GM10266 (cell line): ENCODE measurements at regions not wholly inside any gene's neighbourhood (a gene's known extent, or its start where the extent isn't known, plus 50 kb on each side); places are given as distances from the start of the nearest gene placed in this dataset.

Experiments
- DNase-seq: peaks from one replicate; pipeline ENCODE4 v3.0.0; 2012; ENCODE audit errors: extremely low spot score
- TF ChIP-seq, protein P1 (sequence below): IDR thresholded peaks from 2 replicates; pipeline ENCODE4 v1.5.1; 2012; ENCODE audit warnings: mild to moderate bottlenecking, low read depth; ENCODE audit not compliant: control insufficient read depth, insufficient read depth; ENCODE audit errors: missing control alignments

GRCh38 chr2:163462993-163463392 is 272.8 kb downstream of the FIGN start:
- DNase-seq = no peak

GRCh38 chr2:163459986-163460385 is 275.8 kb downstream of the FIGN start:
- TF ChIP-seq, protein P1, sequence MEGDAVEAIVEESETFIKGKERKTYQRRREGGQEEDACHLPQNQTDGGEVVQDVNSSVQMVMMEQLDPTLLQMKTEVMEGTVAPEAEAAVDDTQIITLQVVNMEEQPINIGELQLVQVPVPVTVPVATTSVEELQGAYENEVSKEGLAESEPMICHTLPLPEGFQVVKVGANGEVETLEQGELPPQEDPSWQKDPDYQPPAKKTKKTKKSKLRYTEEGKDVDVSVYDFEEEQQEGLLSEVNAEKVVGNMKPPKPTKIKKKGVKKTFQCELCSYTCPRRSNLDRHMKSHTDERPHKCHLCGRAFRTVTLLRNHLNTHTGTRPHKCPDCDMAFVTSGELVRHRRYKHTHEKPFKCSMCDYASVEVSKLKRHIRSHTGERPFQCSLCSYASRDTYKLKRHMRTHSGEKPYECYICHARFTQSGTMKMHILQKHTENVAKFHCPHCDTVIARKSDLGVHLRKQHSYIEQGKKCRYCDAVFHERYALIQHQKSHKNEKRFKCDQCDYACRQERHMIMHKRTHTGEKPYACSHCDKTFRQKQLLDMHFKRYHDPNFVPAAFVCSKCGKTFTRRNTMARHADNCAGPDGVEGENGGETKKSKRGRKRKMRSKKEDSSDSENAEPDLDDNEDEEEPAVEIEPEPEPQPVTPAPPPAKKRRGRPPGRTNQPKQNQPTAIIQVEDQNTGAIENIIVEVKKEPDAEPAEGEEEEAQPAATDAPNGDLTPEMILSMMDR = no peak
- no peak for DNase-seq

More at GRCh38 chr2:163462993-163463392, 272.8 kb downstream of the FIGN start:
- TF ChIP-seq, protein P1 = no peak

GRCh38 chr2:163456953-163457743 is 278.7 kb downstream of the FIGN start:
- TF ChIP-seq, protein P1 = no peak
- no peak for DNase-seq

- TF ChIP-seq, protein P1 = no peak
- no peak for DNase-seq
These were observed 280.0 kb downstream of the FIGN start for GRCh38 chr2:163455815-163456214.

DNA sequence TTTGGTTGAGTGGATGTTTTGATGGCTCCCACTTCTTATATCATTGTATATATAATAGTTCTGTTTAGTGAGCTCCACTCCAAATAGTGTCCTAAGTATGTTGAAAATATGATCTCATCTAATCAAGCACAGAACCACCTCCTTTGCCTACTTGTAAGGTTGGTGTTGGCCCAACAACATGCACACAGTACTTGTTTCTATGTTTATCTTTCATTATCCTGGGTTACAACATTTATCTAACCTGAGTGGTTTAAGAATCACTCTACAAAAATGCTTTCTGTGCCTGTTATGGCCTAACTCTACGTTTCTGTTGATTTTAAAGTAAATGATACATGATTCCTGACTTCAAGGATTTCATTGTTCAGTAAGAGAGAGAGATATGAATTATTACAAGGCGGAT is 281.9 kb downstream of the FIGN start:
- no peak for DNase-seq
- TF ChIP-seq, protein P1 = no peak

DNA sequence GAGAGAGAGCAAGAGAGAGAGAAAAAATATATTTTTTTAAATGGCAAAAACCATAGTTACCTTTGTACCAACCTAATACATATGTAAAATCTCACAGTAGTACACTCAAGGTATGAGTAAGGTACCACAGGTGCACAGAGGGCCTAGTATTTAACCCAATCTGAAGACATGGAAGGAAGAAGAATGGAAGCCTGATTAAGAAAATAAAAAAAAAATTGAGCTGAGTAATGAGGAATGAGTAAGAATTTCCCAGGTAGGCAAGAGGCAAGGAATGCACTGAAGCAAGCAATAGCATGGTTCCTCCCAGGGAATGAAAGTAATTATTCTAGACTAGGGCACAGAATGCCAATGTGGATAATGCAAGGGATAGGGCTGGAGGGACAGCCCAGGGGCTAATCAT is 294.2 kb downstream of the FIGN start:
- DNase-seq = no peak
- TF ChIP-seq, protein P1 = no peak

DNA sequence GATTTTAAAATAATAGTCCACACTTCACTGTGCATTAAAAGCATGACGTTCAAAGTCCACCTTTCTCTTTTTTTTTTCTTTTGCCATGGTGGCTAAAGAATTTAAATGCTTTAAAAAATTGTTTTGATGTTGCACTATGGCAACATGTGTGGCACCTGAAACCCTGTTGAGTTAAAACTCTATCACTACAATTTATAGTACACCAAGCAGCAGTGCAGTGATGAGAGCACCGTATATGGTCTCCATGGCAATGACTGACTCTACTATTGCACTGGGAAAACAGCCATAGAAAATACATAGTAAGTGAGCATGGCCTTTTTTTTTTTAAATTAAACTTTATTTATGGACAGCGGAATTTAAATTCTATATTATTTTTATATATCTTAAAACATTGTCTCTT is 298.8 kb downstream of the FIGN start:
- no peak for DNase-seq
- TF ChIP-seq, protein P1 = no peak
